ENCODE measurements at regions not wholly inside any gene's neighbourhood (a gene's known extent, or its start where the extent isn't known, plus 50 kb on each side); places are given as distances from the start of the nearest gene placed in this dataset.

- Histone ChIP-seq H3K27ac (no peak overlapping the region), H3K27me3 (replicated peaks in 1 of 7) (peaks cover 0 to 7% (median 0%) of the 10 kb centered on the region in 7 donors), H3K4me1 (no peaks in the 10 kb centered on the region), H3K9me3 (peaks cover 0 to 10% (median 5%) of the 10 kb centered on the region in 8 donors), H3K36me3 (no peaks in the 10 kb centered on the region), H3K4me3 (no peak overlapping the region)
- 86 to 93% (median 89%) methylated on average over 2 of the region's 2 CpGs for WGBS, 5 donors
- TF ChIP-seq POLR2AphosphoS5 (IDR thresholded peaks at IDR 0.05) (no peak), POLR2A (IDR thresholded peaks at IDR 0.05) (no peak), CTCF (IDR thresholded peaks at IDR 0.05 in 8 of 11, conservative IDR thresholded peaks at IDR 0.05 in 3 of 11) (no peak)
- DNase-seq, result no peak
- intact Hi-C loops (cut with DNase I; ENCODE audit: low total_unique reads), result no loop called here
These were observed 303.2 kb upstream of the FAM78B start for GRCh38 chr1:166470014-166470413.

- Histone ChIP-seq H3K27me3 (replicated peaks in 1 of 7) (peaks cover 0 to 7% (median 0%) of the 10 kb centered on the region in 7 donors), H3K27ac (no peak overlapping the region), H3K4me3 (no peak overlapping the region), H3K9me3 (peaks cover 0 to 5% (median 1%) of the 10 kb centered on the region in 8 donors), H3K36me3 (no peaks in the 10 kb centered on the region), H3K4me1 (no peaks in the 10 kb centered on the region)
- WGBS, 5 donors, result 47 to 70% (median 66%) methylated on average over 2 of the region's 2 CpGs
- TF ChIP-seq POLR2AphosphoS5 (IDR thresholded peaks at IDR 0.05), result no peak
- no peak for TF ChIP-seq POLR2A (IDR thresholded peaks at IDR 0.05)
- no peak for TF ChIP-seq CTCF (IDR thresholded peaks at IDR 0.05 in 8 of 11, conservative IDR thresholded peaks at IDR 0.05 in 3 of 11)
- no peak for DNase-seq
- intact Hi-C loops (cut with DNase I; ENCODE audit: low total_unique reads), result no loop called here
These were observed 303.6 kb upstream of the FAM78B start for GRCh38 chr1:166470441-166470840.

- Histone ChIP-seq H3K9me3 (no peaks in the 10 kb centered on the region), H3K27ac (no peak overlapping the region), H3K4me1 (no peaks in the 10 kb centered on the region), H3K36me3 (no peaks in the 10 kb centered on the region), H3K4me3 (no peak overlapping the region), H3K27me3 (replicated peaks in 1 of 7) (peaks cover 0 to 7% (median 0%) of the 10 kb centered on the region in 7 donors)
- TF ChIP-seq POLR2AphosphoS5 (IDR thresholded peaks at IDR 0.05) (no peak), CTCF (IDR thresholded peaks at IDR 0.05 in 8 of 11, conservative IDR thresholded peaks at IDR 0.05 in 3 of 11) (no peak), POLR2A (IDR thresholded peaks at IDR 0.05) (no peak)
- intact Hi-C loops (cut with DNase I; ENCODE audit: low total_unique reads), result no loop called here
- no peak for DNase-seq
- 50 to 61% (median 59%) methylated on average over 9 of the region's 9 CpGs for WGBS, 5 donors
These were observed 304.6 kb upstream of the FAM78B start for GRCh38 chr1:166471359-166471758.

GRCh38 chr1:166479052-166479631, 312.3 kb upstream of the FAM78B start:
- TF ChIP-seq CTCF (IDR thresholded peaks at IDR 0.05 in 8 of 11, conservative IDR thresholded peaks at IDR 0.05 in 3 of 11) (peak in 10 of 11 experiments; percentile 37 to 78 (median 68)), POLR2AphosphoS5 (IDR thresholded peaks at IDR 0.05) (no peak)
- intact Hi-C loops (cut with DNase I; ENCODE audit: low total_unique reads), result loop anchor here (5.0 kb wide), 1 partner anchor 552 kb away; no protein-coding TSS in a partner anchor
- WGBS, 5 donors, result 44 to 49% (median 46%) methylated on average over 2 of the region's 2 CpGs
- Histone ChIP-seq H3K36me3 (no peaks in the 10 kb centered on the region), H3K27ac (no peak overlapping the region), H3K27me3 (replicated peaks in 1 of 7) (no peaks in the 10 kb centered on the region), H3K9me3 (no peaks in the 10 kb centered on the region), H3K4me3 (no peak overlapping the region), H3K4me1 (no peaks in the 10 kb centered on the region)
- DNase-seq, result no peak
